Ovary (tissue), 3 donors: ENCODE measurements at regions not wholly inside any gene's neighbourhood (a gene's known extent, or its start where the extent isn't known, plus 50 kb on each side); places are given as distances from the start of the nearest gene placed in this dataset.

ENCODE experiments used
- POLR2A ChIP-seq: fragments of 450-650 bp; IDR thresholded peaks from one replicate; pipeline ENCODE4 v1.6.1; 2017; ENCODE audit warnings: antibody characterized with exemption, mild to moderate bottlenecking, moderate library complexity
- TF ChIP-seq, protein P1 (sequence below), 3 donors: fragments of 450-650 bp in 2 of 3; fragments of 200-600 bp in 1 of 3; IDR thresholded peaks; one replicate each; pipeline versions ENCODE4 v1.5.1 to v1.8.0; 2016 to 2022; ENCODE audit warnings: antibody characterized with exemption in 3 of 3, mild to moderate bottlenecking in 1 of 3
- donor health status: DM: no; HTN: no; CAD: no.

- TF ChIP-seq, protein P1, sequence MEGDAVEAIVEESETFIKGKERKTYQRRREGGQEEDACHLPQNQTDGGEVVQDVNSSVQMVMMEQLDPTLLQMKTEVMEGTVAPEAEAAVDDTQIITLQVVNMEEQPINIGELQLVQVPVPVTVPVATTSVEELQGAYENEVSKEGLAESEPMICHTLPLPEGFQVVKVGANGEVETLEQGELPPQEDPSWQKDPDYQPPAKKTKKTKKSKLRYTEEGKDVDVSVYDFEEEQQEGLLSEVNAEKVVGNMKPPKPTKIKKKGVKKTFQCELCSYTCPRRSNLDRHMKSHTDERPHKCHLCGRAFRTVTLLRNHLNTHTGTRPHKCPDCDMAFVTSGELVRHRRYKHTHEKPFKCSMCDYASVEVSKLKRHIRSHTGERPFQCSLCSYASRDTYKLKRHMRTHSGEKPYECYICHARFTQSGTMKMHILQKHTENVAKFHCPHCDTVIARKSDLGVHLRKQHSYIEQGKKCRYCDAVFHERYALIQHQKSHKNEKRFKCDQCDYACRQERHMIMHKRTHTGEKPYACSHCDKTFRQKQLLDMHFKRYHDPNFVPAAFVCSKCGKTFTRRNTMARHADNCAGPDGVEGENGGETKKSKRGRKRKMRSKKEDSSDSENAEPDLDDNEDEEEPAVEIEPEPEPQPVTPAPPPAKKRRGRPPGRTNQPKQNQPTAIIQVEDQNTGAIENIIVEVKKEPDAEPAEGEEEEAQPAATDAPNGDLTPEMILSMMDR (IDR thresholded peaks at IDR 0.05): no peak
- TF ChIP-seq POLR2A: no peak
Observed at GRCh38 chr15:37377428-37377827, 277.1 kb upstream of the MEIS2 start.
